Colonic mucosa (tissue), 4 donors: ENCODE measurements at regions not wholly inside any gene's neighbourhood (a gene's known extent, or its start where the extent isn't known, plus 50 kb on each side); places are given as distances from the start of the nearest gene placed in this dataset.
A peak's percentile ranks its signal among the peaks of the same experiment; 100 is the strongest.

ENCODE experiments used
- DNase-seq: peaks from one replicate; pipeline ENCODE4 v3.0.0-alpha.2; 2020
- H3K27ac ChIP-seq: fragments of 200-600 bp; one replicate; pipeline ENCODE4 v1.8.0; 2021
- H3K27me3 ChIP-seq: fragments of 200-600 bp; one replicate; pipeline ENCODE4 v1.8.0; 2021
- H3K36me3 ChIP-seq: fragments of 200-600 bp; one replicate; pipeline ENCODE4 v1.8.0; 2021
- H3K4me1 ChIP-seq: fragments of 200-600 bp; one replicate; pipeline ENCODE4 v1.8.0; 2021; ENCODE audit warnings: mild to moderate bottlenecking
- H3K4me3 ChIP-seq: fragments of 200-600 bp; one replicate; pipeline ENCODE4 v1.8.0; 2021
- H3K9ac ChIP-seq, 2 donors: one replicate each; pipeline ENCODE4 v1.7.0; 2013; ENCODE audit warnings: control low read depth in 2 of 2, low read depth in 2 of 2, low read length in 2 of 2
- H3K9me3 ChIP-seq: fragments of 200-600 bp; one replicate; pipeline ENCODE4 v1.8.0; 2021
- intact Hi-C: fragments of 100-400 bp; cut with DNase I; formaldehyde crosslinking; loops from one replicate; pipeline ENCODE4 v1.14.1; 2022
- TF ChIP-seq, protein P1 (sequence below): fragments of 200-600 bp; IDR thresholded peaks from one replicate; pipeline ENCODE4 v1.8.0; 2022; ENCODE audit warnings: antibody characterized with exemption, mild to moderate bottlenecking
- donor health status: healthy.
- donor health status: DM: no; HTN: no; CAD: no.
- donor health status: DM: no; HTN: no; CAD: no.

DNA sequence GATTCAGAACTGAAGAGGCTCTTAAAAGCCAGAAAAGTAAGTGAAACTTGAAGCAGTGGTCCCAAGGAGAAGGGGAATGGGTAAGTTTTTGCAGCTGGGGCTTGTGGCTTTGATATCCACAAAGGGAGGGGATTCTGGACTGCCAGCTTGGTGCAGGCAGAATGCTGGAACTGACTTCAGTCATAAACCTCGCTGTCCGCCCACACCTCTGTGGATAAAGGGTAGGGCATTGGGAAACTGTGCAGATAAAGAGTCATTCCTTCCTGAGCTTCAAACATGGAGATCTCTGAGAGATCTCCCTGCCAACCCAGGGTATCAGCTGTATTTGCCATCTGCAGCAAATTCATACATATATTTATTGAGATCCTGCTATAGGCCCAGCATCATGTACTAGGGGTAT, 124.3 kb upstream of the OR9Q1 start:
- TF ChIP-seq, protein P1, sequence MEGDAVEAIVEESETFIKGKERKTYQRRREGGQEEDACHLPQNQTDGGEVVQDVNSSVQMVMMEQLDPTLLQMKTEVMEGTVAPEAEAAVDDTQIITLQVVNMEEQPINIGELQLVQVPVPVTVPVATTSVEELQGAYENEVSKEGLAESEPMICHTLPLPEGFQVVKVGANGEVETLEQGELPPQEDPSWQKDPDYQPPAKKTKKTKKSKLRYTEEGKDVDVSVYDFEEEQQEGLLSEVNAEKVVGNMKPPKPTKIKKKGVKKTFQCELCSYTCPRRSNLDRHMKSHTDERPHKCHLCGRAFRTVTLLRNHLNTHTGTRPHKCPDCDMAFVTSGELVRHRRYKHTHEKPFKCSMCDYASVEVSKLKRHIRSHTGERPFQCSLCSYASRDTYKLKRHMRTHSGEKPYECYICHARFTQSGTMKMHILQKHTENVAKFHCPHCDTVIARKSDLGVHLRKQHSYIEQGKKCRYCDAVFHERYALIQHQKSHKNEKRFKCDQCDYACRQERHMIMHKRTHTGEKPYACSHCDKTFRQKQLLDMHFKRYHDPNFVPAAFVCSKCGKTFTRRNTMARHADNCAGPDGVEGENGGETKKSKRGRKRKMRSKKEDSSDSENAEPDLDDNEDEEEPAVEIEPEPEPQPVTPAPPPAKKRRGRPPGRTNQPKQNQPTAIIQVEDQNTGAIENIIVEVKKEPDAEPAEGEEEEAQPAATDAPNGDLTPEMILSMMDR, result no peak
- intact Hi-C loops, result no loop called here
- peak; percentile 63 for DNase-seq
- peak overlapping the region; percentile 35 for H3K27ac ChIP-seq
- H3K9ac ChIP-seq, result no peak overlapping the region
- H3K36me3 ChIP-seq, result no peaks in the 10 kb centered on the region
- H3K4me3 ChIP-seq, result no peak overlapping the region
- H3K9me3 ChIP-seq, result no peaks in the 10 kb centered on the region
- no peaks in the 10 kb centered on the region for H3K27me3 ChIP-seq
- H3K4me1 ChIP-seq, result no peaks in the 10 kb centered on the region

DNA sequence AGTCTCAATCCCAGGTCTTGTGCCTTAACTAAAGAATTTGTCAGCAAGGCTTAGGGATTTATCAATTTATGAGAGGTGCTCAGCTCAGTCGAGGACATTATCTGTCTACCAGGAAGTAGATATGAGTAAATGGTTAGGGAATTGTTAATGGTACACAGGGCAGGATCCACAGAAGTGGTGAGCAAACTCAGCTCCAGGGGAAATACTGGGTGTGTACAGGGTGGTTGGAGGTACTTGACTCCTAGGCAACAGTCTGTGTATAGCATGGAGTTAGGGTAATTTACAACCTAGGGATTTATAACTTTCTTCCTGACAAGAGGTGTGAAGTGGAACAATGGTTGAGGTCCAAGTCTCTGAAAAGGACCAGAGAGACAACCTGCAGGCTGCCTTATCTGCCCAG, 123.4 kb upstream of the OR9Q1 start:
- Histone ChIP-seq H3K36me3 (no peaks in the 10 kb centered on the region), H3K9me3 (no peaks in the 10 kb centered on the region), H3K27ac (peak overlapping the region; percentile 35), H3K27me3 (no peaks in the 10 kb centered on the region), H3K4me1 (no peaks in the 10 kb centered on the region), H3K4me3 (no peak overlapping the region), H3K9ac (no peak overlapping the region)
- TF ChIP-seq, protein P1, result no peak
- DNase-seq, result peak; percentile 60
- intact Hi-C loops, result no loop called here

DNA sequence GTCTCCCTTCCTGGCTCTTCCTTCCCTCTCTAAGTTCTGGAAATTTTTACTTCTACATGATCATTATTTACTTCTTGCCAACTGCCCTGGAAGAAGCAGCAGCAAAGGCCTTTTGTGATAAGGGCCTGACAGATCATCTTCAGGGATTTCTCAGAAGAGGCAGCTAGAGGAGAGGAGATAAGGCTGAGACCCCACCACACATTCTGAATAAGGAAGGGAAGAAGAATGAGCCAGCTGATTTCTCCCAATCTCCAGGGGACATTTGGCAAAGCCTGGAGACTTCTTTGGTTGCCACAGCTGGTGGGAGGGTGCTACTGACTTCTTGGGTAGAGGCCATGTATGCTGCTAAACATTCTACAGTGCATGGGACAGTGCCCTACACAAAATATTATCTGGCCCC, 122.4 kb upstream of the OR9Q1 start:
- Histone ChIP-seq H3K9me3 (no peaks in the 10 kb centered on the region), H3K27ac (no peak overlapping the region), H3K27me3 (no peaks in the 10 kb centered on the region), H3K9ac (no peak overlapping the region), H3K4me3 (no peak overlapping the region), H3K4me1 (no peaks in the 10 kb centered on the region), H3K36me3 (no peaks in the 10 kb centered on the region)
- DNase-seq, result no peak
- intact Hi-C loops, result no loop called here
- TF ChIP-seq, protein P1, result no peak

DNA sequence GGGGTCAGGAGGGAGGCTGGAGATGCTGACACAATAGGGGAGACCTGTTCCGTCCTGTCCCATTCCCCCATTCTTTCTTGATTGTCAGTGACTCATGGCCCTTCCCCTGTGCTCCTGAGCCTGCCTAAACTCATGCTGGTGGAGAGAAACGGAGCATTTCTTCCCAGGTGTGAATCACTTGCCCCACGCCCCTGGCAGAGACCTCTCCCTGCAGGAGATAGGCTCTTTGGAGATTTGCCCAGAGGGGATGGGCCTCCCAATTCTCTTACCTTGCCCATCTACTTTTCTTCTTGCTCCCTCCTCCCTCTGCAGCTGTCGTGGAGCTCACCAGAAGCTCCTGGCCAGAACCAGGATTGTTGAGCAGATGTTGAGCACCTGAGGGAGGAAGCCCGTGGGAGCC, 121.9 kb upstream of the OR9Q1 start:
- intact Hi-C loops, result no loop called here
- Histone ChIP-seq H3K27ac (no peak overlapping the region), H3K27me3 (no peaks in the 10 kb centered on the region), H3K4me1 (no peaks in the 10 kb centered on the region), H3K9me3 (no peaks in the 10 kb centered on the region), H3K9ac (no peak overlapping the region), H3K36me3 (no peaks in the 10 kb centered on the region), H3K4me3 (no peak overlapping the region)
- TF ChIP-seq, protein P1, result no peak
- no peak for DNase-seq

DNA sequence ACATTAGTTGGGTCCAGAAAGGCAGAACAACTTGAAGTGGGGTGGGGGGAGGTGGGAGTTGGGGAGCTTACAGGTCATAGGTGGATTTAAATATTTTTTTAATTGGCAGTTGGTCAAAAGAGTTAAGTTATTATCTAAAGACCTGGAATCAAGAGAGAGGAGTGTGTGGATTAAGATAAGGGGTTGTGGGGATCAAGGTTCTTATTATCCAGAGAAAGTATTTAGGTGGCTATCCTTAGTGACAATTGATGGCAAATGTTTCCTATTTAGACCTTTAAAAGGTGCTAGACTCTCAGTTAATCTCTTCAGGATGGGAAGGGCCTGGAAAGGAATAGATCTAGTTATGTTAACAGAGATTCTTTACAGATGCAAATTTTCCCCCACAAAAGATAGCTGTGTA, 120.7 kb upstream of the OR9Q1 start:
- intact Hi-C loops, result no loop called here
- Histone ChIP-seq H3K4me3 (no peak overlapping the region), H3K9me3 (no peaks in the 10 kb centered on the region), H3K36me3 (no peaks in the 10 kb centered on the region), H3K9ac (no peak overlapping the region), H3K27ac (peak overlapping the region; percentile 59), H3K4me1 (no peaks in the 10 kb centered on the region), H3K27me3 (no peaks in the 10 kb centered on the region)
- DNase-seq, result no peak
- TF ChIP-seq, protein P1, result no peak
